Peyer's patch (tissue), 4 donors: ENCODE measurements at regions not wholly inside any gene's neighbourhood (a gene's known extent, or its start where the extent isn't known, plus 50 kb on each side); places are given as distances from the start of the nearest gene placed in this dataset.

Experiments used
- CTCF ChIP-seq, 6 experiments: fragments of 450-650 bp in 4 of 6; fragments of 200-600 bp in 2 of 6; sonication (generic) in 1 of 6; IDR thresholded peaks; one replicate each; pipeline ENCODE4 v1.5.1; 2017 to 2019; ENCODE audit warnings: antibody characterized with exemption in 6 of 6, mild to moderate bottlenecking in 3 of 6, moderate library complexity in 1 of 6
- POLR2A ChIP-seq, 2 donors: fragments of 450-650 bp; IDR thresholded peaks; one replicate each; pipeline ENCODE4 v1.5.1; 2017; ENCODE audit warnings: antibody characterized with exemption in 2 of 2, mild to moderate bottlenecking in 2 of 2, moderate library complexity in 2 of 2

DNA sequence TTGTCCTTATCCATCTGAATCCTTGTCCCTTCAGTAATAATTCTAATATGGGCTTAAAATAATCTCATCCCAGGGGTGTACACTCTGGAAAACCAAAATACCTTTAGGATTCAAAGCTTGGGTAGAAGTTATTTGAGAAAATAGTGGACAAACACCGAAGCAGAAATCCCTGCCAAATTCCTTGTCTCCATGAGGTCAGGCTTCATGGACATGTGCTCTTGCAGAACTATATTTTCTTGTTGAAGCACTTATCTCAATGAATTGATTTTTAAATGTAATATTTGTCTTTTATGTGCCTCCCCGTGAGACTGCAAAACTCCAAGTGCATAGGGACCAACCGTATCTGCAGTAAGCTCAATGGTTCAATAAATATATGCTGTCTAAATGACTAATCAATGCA is 1153.3 kb upstream of the AUTS2 start:
- TF ChIP-seq CTCF (IDR thresholded peaks at IDR 0.05) (no peak), POLR2A (IDR thresholded peaks at IDR 0.05) (no peak)
